ENCODE measurements at regions not wholly inside any gene's neighbourhood (a gene's known extent, or its start where the extent isn't known, plus 50 kb on each side); places are given as distances from the start of the nearest gene placed in this dataset.

DNA sequence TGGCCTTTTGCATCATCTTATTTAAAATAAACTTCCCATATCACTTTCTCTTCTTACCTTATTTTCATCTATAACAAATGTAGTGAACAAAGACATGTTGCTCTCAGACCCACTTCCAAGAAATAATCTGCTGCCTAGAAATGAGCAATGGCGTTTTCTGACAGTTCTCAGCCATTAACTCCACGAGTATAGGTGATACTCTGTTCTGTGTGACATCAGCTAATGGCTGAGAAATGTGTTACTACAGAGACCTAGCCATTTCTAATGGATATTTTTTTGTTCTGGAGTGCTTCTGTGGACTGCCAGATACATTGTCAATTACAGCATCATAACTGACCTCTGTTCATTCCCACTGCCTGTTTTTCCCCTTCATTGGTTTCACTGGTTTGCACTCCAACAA is 67.8 kb downstream of the CCDC59 start:
- in situ Hi-C loops (cut with MboI) (no loop called here), intact Hi-C loops (cut with micrococcal nuclease) (no loop called here)
- H3K9me1 ChIP-seq (ENCODE audit: control insufficient read depth, insufficient read depth, low read length), result no peaks in the 10 kb centered on the region
- no peaks in the 10 kb centered on the region for H3K4me1 ChIP-seq (replicated peaks in 1 of 2; ENCODE audit: control insufficient read depth in 2 of 2, insufficient read depth in 2 of 2, low read length in 2 of 2)
- no peaks in the 10 kb centered on the region for H3K79me2 ChIP-seq (ENCODE audit: control insufficient read depth, insufficient read depth, low read length)
- H2AFZ ChIP-seq (ENCODE audit: low read depth, low read length), result no peak overlapping the region
- POLR2A ChIA-PET, result no interaction called here
- ATAC-seq (no peak), DNase-seq (ENCODE audit: extremely low read depth in 1 of 4, low spot score in 3 of 4) (no peak), FAIRE-seq (no peak)
- H3K27me3 ChIP-seq (ENCODE audit: control insufficient read depth in 2 of 2, insufficient read depth in 2 of 2, low read length in 2 of 2), result no peaks in the 10 kb centered on the region
- no peaks in the 10 kb centered on the region for H3K36me3 ChIP-seq (ENCODE audit: control insufficient read depth, insufficient read depth, low read length)
- no TSS peak for BruUV-seq (replicated peaks)
- H3K27ac ChIP-seq (ENCODE audit: extremely low read depth, low read depth, low read length), result no peak overlapping the region
- H3K9me3 ChIP-seq (replicated peaks; ENCODE audit: control insufficient read depth, insufficient read depth, low read depth, low read length), result 0 out of 2 replicates have a peak, but pooled peaks cover 2% of the 10 kb centered on the region
- no peak overlapping the region for H3K9ac ChIP-seq (ENCODE audit: insufficient read depth in 1 of 2, low read depth in 2 of 2, low read length in 2 of 2)
- H4K20me1 ChIP-seq (replicated peaks; ENCODE audit: control insufficient read depth, insufficient read depth, low read length), result no peaks in the 10 kb centered on the region
- TF ChIP-seq SMARCE1 (IDR thresholded peaks at IDR 0.05) (no peak), FUS (optimal IDR thresholded peaks at IDR 0.05; ENCODE audit: low read depth, low read length) (no peak), TFAM (CRISPR knock-in tag; conservative IDR thresholded peaks at IDR 0.05) (no peak), TCF7L2 (IDR thresholded peaks at IDR 0.05; ENCODE audit: low read depth, low read length) (no peak), KLF10 (CRISPR knock-in tag; IDR thresholded peaks at IDR 0.05) (no peak), MED1 (CRISPR knock-in tag; IDR thresholded peaks at IDR 0.05; ENCODE audit: borderline replicate concordance) (no peak), PYGO2 (tag; IDR thresholded peaks at IDR 0.05) (no peak)
- TF ChIP-seq, protein P1, sequence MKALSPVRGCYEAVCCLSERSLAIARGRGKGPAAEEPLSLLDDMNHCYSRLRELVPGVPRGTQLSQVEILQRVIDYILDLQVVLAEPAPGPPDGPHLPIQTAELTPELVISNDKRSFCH (CRISPR knock-in tag; IDR thresholded peaks at IDR 0.05), result no peak
- TF ChIP-seq, protein P1 (tag; IDR thresholded peaks at IDR 0.05), result no peak
- TF ChIP-seq, protein P2, sequence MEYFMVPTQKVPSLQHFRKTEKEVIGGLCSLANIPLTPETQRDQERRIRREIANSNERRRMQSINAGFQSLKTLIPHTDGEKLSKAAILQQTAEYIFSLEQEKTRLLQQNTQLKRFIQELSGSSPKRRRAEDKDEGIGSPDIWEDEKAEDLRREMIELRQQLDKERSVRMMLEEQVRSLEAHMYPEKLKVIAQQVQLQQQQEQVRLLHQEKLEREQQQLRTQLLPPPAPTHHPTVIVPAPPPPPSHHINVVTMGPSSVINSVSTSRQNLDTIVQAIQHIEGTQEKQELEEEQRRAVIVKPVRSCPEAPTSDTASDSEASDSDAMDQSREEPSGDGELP (CRISPR knock-in tag; IDR thresholded peaks at IDR 0.05; ENCODE audit: borderline replicate concordance), result no peak
- TF ChIP-seq, protein P3, sequence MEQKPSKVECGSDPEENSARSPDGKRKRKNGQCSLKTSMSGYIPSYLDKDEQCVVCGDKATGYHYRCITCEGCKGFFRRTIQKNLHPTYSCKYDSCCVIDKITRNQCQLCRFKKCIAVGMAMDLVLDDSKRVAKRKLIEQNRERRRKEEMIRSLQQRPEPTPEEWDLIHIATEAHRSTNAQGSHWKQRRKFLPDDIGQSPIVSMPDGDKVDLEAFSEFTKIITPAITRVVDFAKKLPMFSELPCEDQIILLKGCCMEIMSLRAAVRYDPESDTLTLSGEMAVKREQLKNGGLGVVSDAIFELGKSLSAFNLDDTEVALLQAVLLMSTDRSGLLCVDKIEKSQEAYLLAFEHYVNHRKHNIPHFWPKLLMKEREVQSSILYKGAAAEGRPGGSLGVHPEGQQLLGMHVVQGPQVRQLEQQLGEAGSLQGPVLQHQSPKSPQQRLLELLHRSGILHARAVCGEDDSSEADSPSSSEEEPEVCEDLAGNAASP (IDR thresholded peaks at IDR 0.05), result no peak
- TF ChIP-seq, protein P4, sequence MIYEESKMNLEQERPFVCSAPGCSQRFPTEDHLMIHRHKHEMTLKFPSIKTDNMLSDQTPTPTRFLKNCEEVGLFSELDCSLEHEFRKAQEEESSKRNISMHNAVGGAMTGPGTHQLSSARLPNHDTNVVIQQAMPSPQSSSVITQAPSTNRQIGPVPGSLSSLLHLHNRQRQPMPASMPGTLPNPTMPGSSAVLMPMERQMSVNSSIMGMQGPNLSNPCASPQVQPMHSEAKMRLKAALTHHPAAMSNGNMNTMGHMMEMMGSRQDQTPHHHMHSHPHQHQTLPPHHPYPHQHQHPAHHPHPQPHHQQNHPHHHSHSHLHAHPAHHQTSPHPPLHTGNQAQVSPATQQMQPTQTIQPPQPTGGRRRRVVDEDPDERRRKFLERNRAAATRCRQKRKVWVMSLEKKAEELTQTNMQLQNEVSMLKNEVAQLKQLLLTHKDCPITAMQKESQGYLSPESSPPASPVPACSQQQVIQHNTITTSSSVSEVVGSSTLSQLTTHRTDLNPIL (CRISPR knock-in tag; IDR thresholded peaks at IDR 0.05), result no peak
- H3K4me2 ChIP-seq (ENCODE audit: insufficient read depth, low read length), result no peak overlapping the region
- CTCF ChIA-PET (ENCODE audit: low intra/inter-chr PET ratio), result no interaction called here
- H3K4me3 ChIP-seq, result no peak overlapping the region
- WGBS (ENCODE audit: insufficient coverage, low coverage, missing lambda C conversion rate), result 0% methylated on average over 2 of the region's 2 CpGs

Measured in K562 (cell line).